SIG-M5 treated with dmso at 0.1 percent for 504 hours (cell line): ENCODE measurements at regions not wholly inside any gene's neighbourhood (a gene's known extent, or its start where the extent isn't known, plus 50 kb on each side); places are given as distances from the start of the nearest gene placed in this dataset.

Source experiments
- DNase-seq: peaks from one replicate; lab custom pipeline; 2025; ENCODE audit not compliant: unreplicated experiment; lab: John Stamatoyannopoulos, UW

- no peak for DNase-seq
These were observed 199.9 kb upstream of the ZMIZ1 start for GRCh38 chr10:78868861-78869260.

GRCh38 chr10:78869508-78870454 lies 199.0 kb upstream of the ZMIZ1 start:
- no peak for DNase-seq

- DNase-seq, result no peak
These were observed 198.3 kb upstream of the ZMIZ1 start for GRCh38 chr10:78870458-78870857.

- no peak for DNase-seq
These were observed 197.0 kb upstream of the ZMIZ1 start for GRCh38 chr10:78871796-78872195.

GRCh38 chr10:78873413-78873812 lies 195.4 kb upstream of the ZMIZ1 start:
- DNase-seq, result no peak

GRCh38 chr10:78875331-78875877 lies 193.4 kb upstream of the ZMIZ1 start:
- no peak for DNase-seq

- no peak for DNase-seq
These were observed 192.8 kb upstream of the ZMIZ1 start for GRCh38 chr10:78875932-78876331.

GRCh38 chr10:78876449-78876848 lies 192.3 kb upstream of the ZMIZ1 start:
- DNase-seq, result no peak

- DNase-seq, result no peak
These were observed 189.1 kb upstream of the ZMIZ1 start for GRCh38 chr10:78879621-78880020.

GRCh38 chr10:78886129-78886528 lies 182.6 kb upstream of the ZMIZ1 start:
- no peak for DNase-seq

- DNase-seq, result no peak
These were observed 179.2 kb upstream of the ZMIZ1 start for GRCh38 chr10:78889536-78890063.

- DNase-seq, result no peak
These were observed 178.3 kb upstream of the ZMIZ1 start for GRCh38 chr10:78890506-78890905.

GRCh38 chr10:78891741-78892140 lies 177.0 kb upstream of the ZMIZ1 start:
- DNase-seq, result no peak

GRCh38 chr10:78892338-78893176 lies 176.2 kb upstream of the ZMIZ1 start:
- DNase-seq, result no peak

GRCh38 chr10:78893217-78893616 lies 175.5 kb upstream of the ZMIZ1 start:
- DNase-seq, result no peak

- no peak for DNase-seq
These were observed 174.5 kb upstream of the ZMIZ1 start for GRCh38 chr10:78894089-78894840.

- DNase-seq, result no peak
These were observed 173.9 kb upstream of the ZMIZ1 start for GRCh38 chr10:78894841-78895195.

- no peak for DNase-seq
These were observed 173.3 kb upstream of the ZMIZ1 start for GRCh38 chr10:78895469-78895868.

GRCh38 chr10:78896159-78896928 lies 172.4 kb upstream of the ZMIZ1 start:
- no peak for DNase-seq
